A673 (cell line): ENCODE measurements at regions not wholly inside any gene's neighbourhood (a gene's known extent, or its start where the extent isn't known, plus 50 kb on each side); places are given as distances from the start of the nearest gene placed in this dataset.

Source experiments
- CTCF ChIP-seq: fragments of 300-800, 200-600 bp; sonication (generic); conservative IDR thresholded peaks from 2 replicates; pipeline ENCODE4 v1.5.1; 2017; ENCODE audit warnings: low read depth, mild to moderate bottlenecking, antibody characterized with exemption, low read length, moderate library complexity, mixed read lengths
- EZH2 ChIP-seq: fragments of 200-600 bp; sonication (generic); IDR thresholded peaks from 2 replicates; pipeline ENCODE4 v1.6.1; 2017; ENCODE audit warnings: borderline replicate concordance, low read depth, mild to moderate bottlenecking, mixed read lengths, antibody characterized with exemption, low read length; ENCODE audit not compliant: poor library complexity, severe bottlenecking

- TF ChIP-seq CTCF (no peak), EZH2 (no peak)
These were observed 61.1 kb upstream of the ARAP3 start for GRCh38 chr5:141742866-141743851.
